ENCODE measurements at regions not wholly inside any gene's neighbourhood (a gene's known extent, or its start where the extent isn't known, plus 50 kb on each side); places are given as distances from the start of the nearest gene placed in this dataset.

- H3K27me3 ChIP-seq (replicated peaks) = peaks cover 60% of the 10 kb centered on the region
- TF ChIP-seq CTCF (IDR thresholded peaks at IDR 0.05; ENCODE audit: low read depth, low read length, missing control alignments) = no peak
- in situ Hi-C loops (cut with HindIII; ENCODE audit: low pct_ligation_motif_present, low sequenced_read_pairs) = no loop called here
Observed at GRCh38 chr20:62554898-62555641, 79.3 kb upstream of the GATA5 start.

GRCh38 chr20:62555642-62556420, 80.0 kb upstream of the GATA5 start:
- in situ Hi-C loops (cut with HindIII; ENCODE audit: low pct_ligation_motif_present, low sequenced_read_pairs) = no loop called here
- no peak for DNase-seq
- no peak for TF ChIP-seq CTCF (IDR thresholded peaks at IDR 0.05; ENCODE audit: low read depth, low read length, missing control alignments)
- Histone ChIP-seq H3K27me3 (replicated peaks) (peaks cover 54% of the 10 kb centered on the region), H3K4me3 (ENCODE audit: low read depth, low read length) (no peak overlapping the region), H3K27ac (no peak overlapping the region), H3K36me3 (replicated peaks) (no peaks in the 10 kb centered on the region)

More at GRCh38 chr20:62554898-62555641, 79.3 kb upstream of the GATA5 start:
- no peaks in the 10 kb centered on the region for H3K36me3 ChIP-seq (replicated peaks)
- no peak overlapping the region for H3K4me3 ChIP-seq (ENCODE audit: low read depth, low read length)
- no peak overlapping the region for H3K27ac ChIP-seq
- DNase-seq = no peak

- in situ Hi-C loops (cut with HindIII; ENCODE audit: low pct_ligation_motif_present, low sequenced_read_pairs) = no loop called here
- no peak overlapping the region for H3K27ac ChIP-seq
- DNase-seq = no peak
- peaks cover 46% of the 10 kb centered on the region for H3K27me3 ChIP-seq (replicated peaks)
- no peaks in the 10 kb centered on the region for H3K36me3 ChIP-seq (replicated peaks)
- TF ChIP-seq CTCF (IDR thresholded peaks at IDR 0.05; ENCODE audit: low read depth, low read length, missing control alignments) = no peak
- H3K4me3 ChIP-seq (ENCODE audit: low read depth, low read length) = no peak overlapping the region
Observed at GRCh38 chr20:62557462-62557861, 81.7 kb upstream of the GATA5 start.

- DNase-seq = no peak
- H3K27me3 ChIP-seq (replicated peaks) = peaks cover 41% of the 10 kb centered on the region
- H3K27ac ChIP-seq = no peak overlapping the region
- H3K36me3 ChIP-seq (replicated peaks) = no peaks in the 10 kb centered on the region
- in situ Hi-C loops (cut with HindIII; ENCODE audit: low pct_ligation_motif_present, low sequenced_read_pairs) = no loop called here
- H3K4me3 ChIP-seq (ENCODE audit: low read depth, low read length) = no peak overlapping the region
- no peak for TF ChIP-seq CTCF (IDR thresholded peaks at IDR 0.05; ENCODE audit: low read depth, low read length, missing control alignments)
Observed at GRCh38 chr20:62557999-62558408, 82.2 kb upstream of the GATA5 start.

- TF ChIP-seq CTCF (IDR thresholded peaks at IDR 0.05; ENCODE audit: low read depth, low read length, missing control alignments) = no peak
Observed at GRCh38 chr20:62558779-62559178, 83.0 kb upstream of the GATA5 start.

More at GRCh38 chr20:62558779-62559178, 83.0 kb upstream of the GATA5 start:
- no peaks in the 10 kb centered on the region for H3K36me3 ChIP-seq (replicated peaks)
- peaks cover 33% of the 10 kb centered on the region for H3K27me3 ChIP-seq (replicated peaks)
- DNase-seq = no peak
- no peak overlapping the region for H3K27ac ChIP-seq
- in situ Hi-C loops (cut with HindIII; ENCODE audit: low pct_ligation_motif_present, low sequenced_read_pairs) = no loop called here
- H3K4me3 ChIP-seq (ENCODE audit: low read depth, low read length) = no peak overlapping the region
